GM19023 (cell line): ENCODE measurements at regions not wholly inside any gene's neighbourhood (a gene's known extent, or its start where the extent isn't known, plus 50 kb on each side); places are given as distances from the start of the nearest gene placed in this dataset.

ENCODE experiments used
- ATAC-seq: cut with Tn5 transposase; IDR thresholded peaks from one replicate; pipeline ENCODE4 v1.9.1; 2021; ENCODE audit warnings: mild to moderate bottlenecking, moderate library complexity; ENCODE audit not compliant: unreplicated experiment

- ATAC-seq: no peak
Observed at GRCh38 chr2:129738799-129739198, 240.7 kb upstream of the RAB6C start.

DNA sequence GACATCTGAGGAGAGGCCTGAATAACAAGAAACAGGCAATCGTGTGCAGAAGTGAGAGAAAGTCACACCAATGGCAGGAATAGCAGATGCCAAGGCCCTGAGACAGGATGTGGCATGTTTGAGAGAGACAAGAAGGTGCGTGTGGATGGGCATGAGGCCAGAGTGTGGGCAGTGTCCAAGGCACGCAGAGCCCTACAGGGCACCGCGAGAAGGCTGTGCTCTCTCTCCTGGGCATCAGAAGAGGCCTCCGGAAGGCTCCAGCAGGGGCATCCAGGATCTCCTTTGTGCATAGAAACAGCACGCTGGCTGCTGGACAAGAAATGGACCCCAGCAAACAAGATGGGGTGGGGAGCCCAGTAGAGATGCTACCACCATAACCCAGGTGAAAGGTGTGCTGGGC is 239.0 kb upstream of the RAB6C start:
- no peak for ATAC-seq

DNA sequence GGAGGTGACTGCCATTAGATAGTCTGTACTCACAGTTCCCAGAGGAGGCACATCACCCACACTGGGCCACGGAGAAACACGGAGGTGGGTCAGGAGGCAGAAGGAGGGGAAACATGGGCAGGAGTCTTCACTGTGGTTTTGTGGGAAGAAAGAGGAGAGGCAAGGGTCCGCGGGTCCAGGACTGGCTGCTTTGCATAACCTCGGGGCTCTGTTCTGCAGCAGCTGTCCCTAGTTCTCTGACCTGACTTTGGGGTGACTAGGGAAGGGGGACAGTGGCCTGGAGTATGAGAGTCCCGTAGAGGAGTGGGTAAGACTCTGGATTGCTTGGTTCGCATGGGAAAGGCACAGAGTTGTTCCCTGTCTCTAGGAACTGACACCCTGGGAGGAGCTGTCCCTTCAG is 238.3 kb upstream of the RAB6C start:
- ATAC-seq: no peak

GRCh38 chr2:129741623-129742022 is 237.8 kb upstream of the RAB6C start:
- ATAC-seq: no peak

DNA sequence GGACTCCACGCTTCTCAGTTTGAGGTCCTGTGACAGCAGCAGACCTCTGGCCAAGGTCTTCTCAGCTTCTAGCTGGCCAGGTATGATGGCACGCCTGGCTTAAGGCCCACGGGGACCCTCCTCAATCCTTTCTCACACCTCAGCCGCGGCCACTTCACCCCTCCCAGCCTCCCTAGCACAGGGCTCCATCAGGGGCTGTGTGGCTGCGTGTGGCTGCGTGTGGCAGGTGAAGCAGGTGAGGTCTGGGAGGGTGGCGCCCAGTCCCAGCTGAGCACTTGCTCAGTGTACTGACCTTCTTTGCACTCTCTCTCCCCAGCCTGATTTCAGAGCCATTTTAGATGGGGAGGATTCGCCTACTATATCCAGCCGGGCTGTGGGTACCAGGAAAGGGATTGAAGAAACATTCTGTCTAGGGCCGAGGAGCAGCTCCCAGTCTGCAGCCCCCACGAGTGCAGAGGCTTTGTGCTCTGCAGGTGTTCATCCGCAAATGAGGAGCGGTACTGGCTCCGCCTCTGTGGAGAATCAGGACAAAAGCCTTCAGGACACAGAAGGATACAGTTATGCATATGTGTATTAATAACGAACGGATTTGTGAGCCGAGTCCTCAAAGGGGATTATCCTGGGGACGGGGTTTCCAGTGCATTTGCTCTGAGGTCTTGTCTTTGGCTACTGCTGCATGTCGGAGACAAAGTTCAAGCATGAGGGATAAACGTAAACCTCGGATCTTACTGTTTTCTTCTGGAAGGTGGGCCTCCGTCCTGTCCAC is 236.9 kb upstream of the RAB6C start:
- ATAC-seq: no peak

- ATAC-seq: no peak
Observed at GRCh38 chr2:129744141-129744540, 235.3 kb upstream of the RAB6C start.

DNA sequence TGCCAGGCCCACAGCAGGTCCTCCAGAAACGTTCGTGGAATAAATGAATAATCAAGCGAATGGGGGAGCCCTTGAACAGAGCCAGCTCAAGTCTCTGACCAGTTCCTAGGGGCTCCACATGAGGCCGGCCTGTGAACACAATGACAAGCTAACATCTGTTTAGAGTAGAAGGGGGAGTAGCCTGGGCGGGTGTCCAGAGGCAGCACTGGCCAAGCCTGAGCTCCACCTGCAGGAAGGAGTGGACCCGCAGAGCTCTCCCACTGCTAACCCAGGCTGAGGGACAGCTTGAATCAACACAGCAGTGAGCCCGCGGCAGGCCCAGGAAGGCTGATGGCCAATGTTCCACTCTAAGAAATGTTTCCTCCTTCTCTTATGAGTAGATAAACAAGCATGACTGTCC is 234.8 kb upstream of the RAB6C start:
- no peak for ATAC-seq

DNA sequence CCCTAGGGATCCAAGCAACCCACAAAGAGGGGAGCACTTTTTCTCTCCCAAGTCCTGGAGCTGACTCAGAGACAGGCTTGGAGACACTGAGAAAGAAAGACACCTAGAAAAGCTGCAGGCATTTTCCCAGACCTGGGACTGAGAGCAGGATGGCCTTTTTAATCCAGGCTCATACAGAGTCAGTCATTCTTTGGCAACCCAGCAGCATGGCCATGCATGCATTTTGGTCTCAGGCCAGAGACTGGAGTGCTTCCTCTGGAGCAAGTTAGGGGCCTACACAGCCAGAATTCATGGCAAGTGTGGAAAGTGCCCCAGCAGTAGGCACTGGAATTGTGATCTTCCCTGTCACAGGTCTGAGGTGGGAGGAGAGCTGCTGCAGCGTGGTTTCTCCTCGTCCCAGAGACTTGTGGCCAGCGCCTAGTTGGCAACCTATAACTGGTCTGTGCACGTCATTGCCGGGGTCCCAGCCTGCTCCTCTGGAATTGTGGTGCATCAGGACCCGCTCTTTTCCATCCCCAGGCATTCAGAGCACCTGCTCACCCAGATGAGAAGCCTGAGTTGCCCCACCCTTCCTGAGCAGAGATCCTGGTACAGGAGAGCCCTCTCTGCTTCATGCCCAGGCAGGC is 231.9 kb upstream of the RAB6C start:
- no peak for ATAC-seq

DNA sequence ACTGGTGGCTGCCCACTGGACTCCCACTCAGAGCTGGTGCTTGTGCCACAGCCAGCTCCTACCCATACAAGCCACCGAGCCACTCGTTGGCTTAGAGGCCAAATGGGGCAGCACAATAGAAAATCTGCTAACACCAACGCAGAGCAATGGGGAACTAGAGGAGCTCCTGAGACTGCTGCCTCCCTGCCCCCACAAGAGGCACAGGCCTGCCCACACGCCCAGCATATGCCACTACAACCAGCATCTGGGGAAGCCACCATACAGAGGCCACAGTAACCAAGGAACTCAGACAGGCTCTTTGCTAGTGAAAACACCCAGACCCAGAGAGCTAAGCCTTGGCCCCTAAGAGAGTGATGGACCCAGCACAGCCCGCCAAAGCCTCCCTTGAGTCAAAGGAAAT is 231.2 kb upstream of the RAB6C start:
- no peak for ATAC-seq

GRCh38 chr2:129748653-129749052 is 230.8 kb upstream of the RAB6C start:
- ATAC-seq: no peak

- ATAC-seq: no peak
Observed at GRCh38 chr2:129751409-129751808, 228.1 kb upstream of the RAB6C start.

DNA sequence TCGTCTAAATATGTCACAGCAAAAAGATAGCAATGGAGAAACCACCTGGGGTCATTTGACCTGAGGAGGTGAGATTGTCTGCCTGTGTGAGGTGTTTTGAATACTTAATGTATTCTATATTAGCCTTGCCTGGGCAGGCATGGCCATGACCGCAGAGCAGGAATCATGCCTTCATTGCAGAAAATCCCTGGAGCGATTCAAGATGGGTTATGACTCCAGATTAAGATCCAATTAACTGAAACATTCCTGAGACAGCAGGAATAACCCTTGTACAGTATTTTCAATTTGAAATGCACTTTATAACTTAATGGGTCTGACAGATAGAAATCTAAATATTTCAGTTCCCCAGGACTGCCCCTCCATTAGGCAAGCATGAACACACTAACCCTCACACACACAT is 227.3 kb upstream of the RAB6C start:
- ATAC-seq: no peak

DNA sequence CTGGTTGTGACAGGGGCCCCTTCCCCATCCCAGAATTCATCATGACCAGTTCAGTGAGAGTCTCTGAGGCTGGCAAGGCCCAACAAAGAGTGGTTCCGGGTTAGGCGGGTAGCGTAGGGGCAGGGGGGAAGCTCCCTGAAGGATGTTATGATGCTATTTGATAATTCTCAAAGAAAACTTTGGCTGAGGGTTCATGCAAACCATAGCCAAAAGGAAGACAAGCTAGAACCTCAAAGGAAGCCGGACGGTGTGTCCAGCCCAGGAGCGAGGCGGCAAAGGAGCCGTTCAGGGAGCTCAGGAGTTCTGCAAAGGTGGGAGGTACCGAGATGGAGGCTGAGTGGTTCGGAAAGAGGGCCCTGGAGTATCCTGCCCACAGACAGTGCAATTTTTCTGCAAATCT is 226.8 kb upstream of the RAB6C start:
- no peak for ATAC-seq

GRCh38 chr2:129753261-129753660 is 226.2 kb upstream of the RAB6C start:
- no peak for ATAC-seq

DNA sequence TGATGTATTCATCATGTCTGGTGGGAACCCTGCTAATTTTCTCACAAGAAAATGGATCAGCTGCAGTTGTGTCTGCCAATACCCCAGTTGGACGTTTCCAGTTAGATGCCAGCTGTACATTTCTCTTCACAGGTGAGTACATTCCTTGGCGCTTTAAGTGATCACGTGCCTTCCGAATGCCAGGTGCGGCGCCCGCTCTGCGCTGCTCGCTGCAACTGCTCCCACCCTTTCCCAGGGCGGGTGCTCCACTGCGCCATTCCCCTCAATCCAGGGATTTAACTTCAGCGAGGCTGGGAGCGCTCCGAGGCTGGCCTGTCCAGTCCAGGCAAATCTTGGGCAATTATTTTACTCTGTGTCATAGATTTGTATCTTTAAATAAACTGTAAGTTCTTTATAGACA is 225.0 kb upstream of the RAB6C start:
- no peak for ATAC-seq

DNA sequence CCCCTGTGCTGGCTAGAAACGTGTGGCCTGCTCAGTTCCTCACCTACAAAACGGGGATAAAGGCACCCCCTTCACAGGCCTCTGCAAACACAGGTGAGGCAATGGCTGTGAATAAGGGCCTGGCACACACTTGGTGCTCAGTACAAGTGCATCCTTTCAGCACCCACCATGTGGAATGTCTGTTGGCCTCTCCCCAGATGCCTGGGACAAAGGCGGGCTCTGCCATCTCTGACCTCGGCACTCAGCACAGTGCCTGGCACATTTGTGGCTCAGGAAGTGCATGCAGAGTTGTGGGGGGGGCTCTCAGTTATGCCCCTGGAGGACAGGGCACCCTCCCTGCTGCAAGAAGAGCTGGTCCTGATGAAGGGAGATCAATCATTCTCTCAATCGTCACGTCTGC is 224.6 kb upstream of the RAB6C start:
- ATAC-seq: no peak

- no peak for ATAC-seq
Observed at GRCh38 chr2:129755786-129756185, 223.7 kb upstream of the RAB6C start.

GRCh38 chr2:129756276-129756675 is 223.2 kb upstream of the RAB6C start:
- no peak for ATAC-seq

DNA sequence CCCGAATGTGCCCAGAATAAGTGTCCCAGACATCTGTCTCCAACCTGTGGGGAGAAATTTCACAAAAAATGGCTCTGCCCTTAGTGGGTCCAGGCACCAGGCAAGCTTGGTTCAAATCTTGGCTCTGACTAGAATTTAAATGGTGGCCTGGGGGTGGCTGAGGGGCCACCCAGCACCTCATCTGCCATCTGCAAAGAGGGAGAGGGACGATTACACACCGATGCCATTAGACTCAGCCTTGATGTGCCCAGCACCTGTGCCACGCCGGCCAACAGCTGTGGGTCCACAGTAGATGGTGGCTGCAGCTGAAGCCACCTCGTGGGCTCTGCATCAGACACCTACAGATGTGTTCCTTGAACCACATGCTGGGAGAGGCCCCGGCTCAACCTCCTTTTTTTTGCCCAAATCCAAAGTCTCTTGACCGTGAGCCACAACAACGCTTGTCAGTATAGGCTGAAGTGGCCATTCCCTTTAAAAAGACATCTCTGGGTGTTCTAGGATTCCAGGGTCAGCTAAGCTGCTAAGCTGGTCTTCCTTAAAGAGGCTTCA is 222.0 kb upstream of the RAB6C start:
- no peak for ATAC-seq

GRCh38 chr2:129757915-129758783 is 221.3 kb upstream of the RAB6C start:
- ATAC-seq: no peak

- no peak for ATAC-seq
Observed at GRCh38 chr2:129758784-129759471, 220.5 kb upstream of the RAB6C start.
